ENCODE measurements at regions not wholly inside any gene's neighbourhood (a gene's known extent, or its start where the extent isn't known, plus 50 kb on each side); places are given as distances from the start of the nearest gene placed in this dataset.

- no peak overlapping the region for H3K4me2 ChIP-seq (ENCODE audit: insufficient read depth, low read length)
- 8% methylated on average over 3 of the region's 3 CpGs for WGBS (ENCODE audit: insufficient coverage, low coverage, missing lambda C conversion rate)
- 0 out of 2 replicates have a peak, but pooled peaks cover 3% of the 10 kb centered on the region for H3K9me3 ChIP-seq (replicated peaks; ENCODE audit: control insufficient read depth, insufficient read depth, low read depth, low read length)
- no peaks in the 10 kb centered on the region for H3K27me3 ChIP-seq (ENCODE audit: control insufficient read depth in 2 of 2, insufficient read depth in 2 of 2, low read length in 2 of 2)
- TF ChIP-seq ELF2 (CRISPR knock-in tag; IDR thresholded peaks at IDR 0.05): no peak
- no peak for TF ChIP-seq SIN3A (IDR thresholded peaks at IDR 0.05; ENCODE audit: borderline replicate concordance in 2 of 2, control insufficient read depth in 1 of 2, low read depth in 2 of 2, low read length in 2 of 2)
- no peak for TF ChIP-seq ETV5 (CRISPR knock-in tag; IDR thresholded peaks at IDR 0.05; ENCODE audit: low read depth)
- TF ChIP-seq NFE2 (IDR thresholded peaks at IDR 0.05; ENCODE audit: low read depth): 0 out of 2 replicates have a peak, but pooled peaks have one; percentile 8
- no peak for TF ChIP-seq WHSC1 (IDR thresholded peaks at IDR 0.05; ENCODE audit: low read length)
- TF ChIP-seq PKNOX1 (IDR thresholded peaks at IDR 0.05): peak; percentile 31; the same call in 1 of the 2 replicates
- peak; percentile 84 for TF ChIP-seq MEIS2 (IDR thresholded peaks at IDR 0.05; ENCODE audit: partially characterized antibody)
- no peak for TF ChIP-seq PBX2 (CRISPR knock-in tag; IDR thresholded peaks at IDR 0.05; ENCODE audit: low read depth)
- TF ChIP-seq PBX2 (tag; conservative IDR thresholded peaks at IDR 0.05; ENCODE audit: low read depth): peak; percentile 55; the same call in 1 of the 2 replicates
- no peak for TF ChIP-seq DMBX1 (CRISPR knock-in tag; IDR thresholded peaks at IDR 0.05; ENCODE audit: borderline replicate concordance)
- TF ChIP-seq ZNF507 (tag; conservative IDR thresholded peaks at IDR 0.05): no peak
- no peak for TF ChIP-seq ZNF57 (CRISPR knock-in tag; IDR thresholded peaks at IDR 0.05)
- 0 out of 4 replicates have a peak, but pooled peaks of 1 of the 2 experiments have one; percentile 30 for TF ChIP-seq TRIM24 (IDR thresholded peaks at IDR 0.05)
- intact Hi-C loops (cut with micrococcal nuclease) (no loop called here), in situ Hi-C loops (cut with MboI) (no loop called here)
- H3K4me3 ChIP-seq: no peak overlapping the region
- no peak overlapping the region for H3K9ac ChIP-seq (ENCODE audit: insufficient read depth in 1 of 2, low read depth in 2 of 2, low read length in 2 of 2)
- H3K4me1 ChIP-seq (replicated peaks in 1 of 2; ENCODE audit: control insufficient read depth in 2 of 2, insufficient read depth in 2 of 2, low read length in 2 of 2): peaks cover 0 to 15% of the 10 kb centered on the region in 2 experiments; a peak in 3 of 5 replicates
- ATAC-seq (no peak), FAIRE-seq (no peak), DNase-seq (ENCODE audit: extremely low read depth in 1 of 4, low spot score in 3 of 4) (no peak)
- no peaks in the 10 kb centered on the region for H3K36me3 ChIP-seq (ENCODE audit: control insufficient read depth, insufficient read depth, low read length)
- H3K9me1 ChIP-seq (ENCODE audit: control insufficient read depth, insufficient read depth, low read length): no peaks in the 10 kb centered on the region
- no peaks in the 10 kb centered on the region for H3K79me2 ChIP-seq (ENCODE audit: control insufficient read depth, insufficient read depth, low read length)
- no peak overlapping the region for H2AFZ ChIP-seq (ENCODE audit: low read depth, low read length)
- no TSS peak for BruUV-seq (replicated peaks)
- no peaks in the 10 kb centered on the region for H4K20me1 ChIP-seq (replicated peaks; ENCODE audit: control insufficient read depth, insufficient read depth, low read length)
- H3K27ac ChIP-seq (ENCODE audit: extremely low read depth, low read depth, low read length): no peak overlapping the region
- CTCF ChIA-PET (ENCODE audit: low intra/inter-chr PET ratio): no interaction called here
- POLR2A ChIA-PET: no interaction called here
Observed at GRCh38 chr14:34067587-34067986, 116.7 kb upstream of the EGLN3 start.

Data from K562 (cell line).